ENCODE measurements at regions not wholly inside any gene's neighbourhood (a gene's known extent, or its start where the extent isn't known, plus 50 kb on each side); places are given as distances from the start of the nearest gene placed in this dataset.

GRCh38 chr3:99094606-99095005 is 193.1 kb upstream of the DCBLD2 start:
- TF ChIP-seq, protein P1, sequence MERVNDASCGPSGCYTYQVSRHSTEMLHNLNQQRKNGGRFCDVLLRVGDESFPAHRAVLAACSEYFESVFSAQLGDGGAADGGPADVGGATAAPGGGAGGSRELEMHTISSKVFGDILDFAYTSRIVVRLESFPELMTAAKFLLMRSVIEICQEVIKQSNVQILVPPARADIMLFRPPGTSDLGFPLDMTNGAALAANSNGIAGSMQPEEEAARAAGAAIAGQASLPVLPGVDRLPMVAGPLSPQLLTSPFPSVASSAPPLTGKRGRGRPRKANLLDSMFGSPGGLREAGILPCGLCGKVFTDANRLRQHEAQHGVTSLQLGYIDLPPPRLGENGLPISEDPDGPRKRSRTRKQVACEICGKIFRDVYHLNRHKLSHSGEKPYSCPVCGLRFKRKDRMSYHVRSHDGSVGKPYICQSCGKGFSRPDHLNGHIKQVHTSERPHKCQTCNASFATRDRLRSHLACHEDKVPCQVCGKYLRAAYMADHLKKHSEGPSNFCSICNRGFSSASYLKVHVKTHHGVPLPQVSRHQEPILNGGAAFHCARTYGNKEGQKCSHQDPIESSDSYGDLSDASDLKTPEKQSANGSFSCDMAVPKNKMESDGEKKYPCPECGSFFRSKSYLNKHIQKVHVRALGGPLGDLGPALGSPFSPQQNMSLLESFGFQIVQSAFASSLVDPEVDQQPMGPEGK (CRISPR knock-in tag; IDR thresholded peaks at IDR 0.05; ENCODE audit: borderline replicate concordance), result no peak
- TF ChIP-seq OSR1 (CRISPR knock-in tag; IDR thresholded peaks at IDR 0.05) (no peak), ZFP30 (CRISPR knock-in tag; IDR thresholded peaks at IDR 0.05) (no peak), ESRRG (CRISPR knock-in tag; IDR thresholded peaks at IDR 0.05) (no peak)

Data from SK-N-SH treated with all-trans-retinoic acid at 6 μM for 48 hours (cell line).